Mesenchymal stem cell (in vitro differentiated cells and primary cell): ENCODE measurements at regions not wholly inside any gene's neighbourhood (a gene's known extent, or its start where the extent isn't known, plus 50 kb on each side); places are given as distances from the start of the nearest gene placed in this dataset.
A peak's percentile ranks its signal among the peaks of the same experiment; 100 is the strongest.

ENCODE experiments used
- DNase-seq: peaks from one replicate; pipeline ENCODE4 v3.0.0-alpha.2; 2013
- H2AFZ ChIP-seq: one replicate; pipeline ENCODE4 v1.6.1; 2013; ENCODE audit warnings: low read depth, mild to moderate bottlenecking, control low read depth, inconsistent platforms, low read length, moderate library complexity
- H2AK5ac ChIP-seq: 2 replicates; pipeline ENCODE4 v1.6.1; 2013; ENCODE audit warnings: low read length, moderate library complexity, mild to moderate bottlenecking, inconsistent platforms; ENCODE audit not compliant: severe bottlenecking
- H2BK120ac ChIP-seq: one replicate; pipeline ENCODE4 v1.6.1; 2013; ENCODE audit warnings: low read depth, mild to moderate bottlenecking, inconsistent platforms, low read length, moderate library complexity
- H2BK12ac ChIP-seq, 2 experiments: one replicate each; pipeline ENCODE4 v1.6.1; 2013; ENCODE audit warnings: inconsistent platforms in 2 of 2, low read length in 2 of 2, mild to moderate bottlenecking in 2 of 2, moderate library complexity in 2 of 2, control low read depth in 1 of 2
- H2BK15ac ChIP-seq: one replicate; pipeline ENCODE4 v1.6.1; 2013; ENCODE audit warnings: mild to moderate bottlenecking, low read depth, inconsistent platforms; ENCODE audit not compliant: poor library complexity, severe bottlenecking
- H2BK5ac ChIP-seq: 2 replicates; pipeline ENCODE4 v1.6.1; 2013; ENCODE audit warnings: low read depth, mild to moderate bottlenecking, low read length, control low read depth, inconsistent platforms; ENCODE audit not compliant: poor library complexity, severe bottlenecking
- H3K14ac ChIP-seq, 2 experiments: one replicate each; pipeline ENCODE4 v1.6.1; 2013; ENCODE audit warnings: inconsistent platforms in 2 of 2, low read length in 2 of 2, control low read depth in 1 of 2, mild to moderate bottlenecking in 1 of 2, moderate library complexity in 1 of 2
- H3K18ac ChIP-seq, 2 experiments: one replicate each; pipeline ENCODE4 v1.6.1; 2013; ENCODE audit warnings: inconsistent platforms in 2 of 2, low read length in 2 of 2, control low read depth in 1 of 2, low read depth in 1 of 2, mild to moderate bottlenecking in 1 of 2
- H3K23ac ChIP-seq, 2 experiments: one replicate each; pipeline ENCODE4 v1.6.1; 2013; ENCODE audit warnings: inconsistent platforms in 2 of 2, low read length in 2 of 2, mild to moderate bottlenecking in 2 of 2, moderate library complexity in 2 of 2, control low read depth in 1 of 2
- H3K27ac ChIP-seq: 2 replicates; pipeline ENCODE4 v1.5.1; 2013; ENCODE audit warnings: mild to moderate bottlenecking, moderate library complexity, low read length, control low read depth, inconsistent platforms; ENCODE audit not compliant: poor library complexity, severe bottlenecking
- H3K27me3 ChIP-seq, 2 experiments: 2 replicates each; pipeline versions ENCODE4 v1.6.1 to v1.7.0; 2013; ENCODE audit warnings: low read length in 2 of 2, mild to moderate bottlenecking in 2 of 2, moderate library complexity in 2 of 2, control low read depth in 1 of 2, inconsistent platforms in 1 of 2; ENCODE audit not compliant: control insufficient read depth in 1 of 2, insufficient read depth in 1 of 2
- H3K36me3 ChIP-seq, 2 experiments: 2 replicates each; pipeline versions ENCODE4 v1.6.1 to v1.7.0; 2013; ENCODE audit warnings: low read length in 2 of 2, control low read depth in 1 of 2, inconsistent platforms in 1 of 2, low read depth in 1 of 2, mild to moderate bottlenecking in 1 of 2; ENCODE audit not compliant: insufficient read depth in 2 of 2, control insufficient read depth in 1 of 2
- H3K4ac ChIP-seq, 2 experiments: one replicate each; pipeline ENCODE4 v1.6.1; 2013; ENCODE audit warnings: inconsistent platforms in 2 of 2, low read length in 2 of 2, mild to moderate bottlenecking in 2 of 2, moderate library complexity in 2 of 2, control low read depth in 1 of 2, low read depth in 1 of 2
- H3K4me1 ChIP-seq: 2 replicates; pipeline ENCODE4 v1.6.1; 2013; ENCODE audit warnings: low read depth, low read length, control low read depth; ENCODE audit not compliant: control insufficient read depth, insufficient read depth
- H3K4me2 ChIP-seq: 2 replicates; pipeline ENCODE4 v1.6.1; 2013; ENCODE audit warnings: low read length, mild to moderate bottlenecking, inconsistent platforms; ENCODE audit not compliant: poor library complexity, severe bottlenecking
- H3K4me3 ChIP-seq, 2 experiments: 2 replicates each; pipeline versions ENCODE4 v1.5.1 to v1.7.0; 2013; ENCODE audit warnings: low read length in 2 of 2, mild to moderate bottlenecking in 2 of 2, control low read depth in 1 of 2, low read depth in 1 of 2; ENCODE audit not compliant: insufficient read depth in 1 of 2
- H3K79me1 ChIP-seq: replicated peaks from 2 replicates; pipeline ENCODE4 v1.6.1; 2013; ENCODE audit warnings: mild to moderate bottlenecking, control low read depth, low read length, inconsistent platforms; ENCODE audit not compliant: poor library complexity, severe bottlenecking
- H3K9ac ChIP-seq: 2 replicates; pipeline ENCODE4 v1.7.0; 2013; ENCODE audit warnings: mild to moderate bottlenecking, low read length, moderate library complexity
- H3K9me3 ChIP-seq: 2 replicates; pipeline ENCODE4 v1.7.0; 2013; ENCODE audit warnings: mild to moderate bottlenecking, low read length; ENCODE audit not compliant: control insufficient read depth
- H4K8ac ChIP-seq: one replicate; pipeline ENCODE4 v1.6.1; 2013; ENCODE audit warnings: inconsistent platforms, mild to moderate bottlenecking, low read length, moderate library complexity
- H4K91ac ChIP-seq: one replicate; pipeline ENCODE4 v1.6.1; 2013; ENCODE audit warnings: mild to moderate bottlenecking, low read length, inconsistent platforms
- WGBS: methylation state at CpG from one replicate; pipeline ENCODE4 v1.1.7; 2013; ENCODE audit warnings: mixed read lengths; 5-methylcytosine and 5-hydroxymethylcytosine counted together

- Histone ChIP-seq H3K9me3 (no peaks in the 10 kb centered on the region), H3K27ac (no peak overlapping the region), H4K91ac (no peak overlapping the region), H2AFZ (no peak overlapping the region), H3K9ac (no peak overlapping the region), H3K23ac (no peak overlapping the region), H2BK5ac (no peak overlapping the region), H3K14ac (no peak overlapping the region), H2AK5ac (no peak overlapping the region), H3K27me3 (no peaks in the 10 kb centered on the region), H2BK120ac (no peak overlapping the region), H3K4ac (no peak overlapping the region), H3K4me3 (no peak overlapping the region), H3K4me1 (no peaks in the 10 kb centered on the region), H2BK12ac (no peak overlapping the region), H3K18ac (no peak overlapping the region), H3K36me3 (no peaks in the 10 kb centered on the region), H4K8ac (no peak overlapping the region), H2BK15ac (no peak overlapping the region), H3K79me1 (no peaks in the 10 kb centered on the region), H3K4me2 (no peak overlapping the region)
- no CpG with 5 or more reads among the region's 3 CpGs for WGBS
- no peak for DNase-seq
Observed at GRCh38 chr10:94173594-94173993, 179.9 kb downstream of the PLCE1 start.

GRCh38 chr10:94174838-94175237 is 181.1 kb downstream of the PLCE1 start:
- H2BK15ac ChIP-seq: no peak overlapping the region

GRCh38 chr10:94178475-94179253 is 184.1 kb downstream of the NOC3L start:
- WGBS: 90% methylated on average over 5 of the region's 5 CpGs

More at GRCh38 chr10:94174838-94175237, 181.1 kb downstream of the PLCE1 start:
- no peak for DNase-seq
- Histone ChIP-seq H3K14ac (no peak overlapping the region), H2BK5ac (no peak overlapping the region), H3K27ac (no peak overlapping the region), H3K4me2 (no peak overlapping the region), H2AK5ac (no peak overlapping the region), H3K18ac (no peak overlapping the region), H4K8ac (no peak overlapping the region), H2AFZ (no peak overlapping the region), H3K9me3 (no peaks in the 10 kb centered on the region), H3K27me3 (no peaks in the 10 kb centered on the region), H3K79me1 (no peaks in the 10 kb centered on the region), H4K91ac (no peak overlapping the region), H3K4ac (no peak overlapping the region), H3K4me1 (peaks cover 2% of the 10 kb centered on the region), H3K36me3 (no peaks in the 10 kb centered on the region), H3K9ac (no peak overlapping the region), H3K23ac (no peak overlapping the region), H3K4me3 (no peak overlapping the region), H2BK120ac (no peak overlapping the region), H2BK12ac (no peak overlapping the region)

GRCh38 chr10:94180576-94180975 is 182.2 kb downstream of the NOC3L start:
- peak overlapping the region in 1 of 2 experiments; percentile 35 for H2BK12ac ChIP-seq
- H3K4me2 ChIP-seq: no peak overlapping the region
- H2AK5ac ChIP-seq: no peak overlapping the region
- no peaks in the 10 kb centered on the region for H3K27me3 ChIP-seq
- no peak overlapping the region for H2BK120ac ChIP-seq
- H4K8ac ChIP-seq: no peak overlapping the region
- H3K4ac ChIP-seq: no peak overlapping the region
- H3K18ac ChIP-seq: no peak overlapping the region
- no peaks in the 10 kb centered on the region for H3K9me3 ChIP-seq
- H3K27ac ChIP-seq: no peak overlapping the region
- no peak overlapping the region for H2AFZ ChIP-seq
- H3K36me3 ChIP-seq: no peaks in the 10 kb centered on the region
- peaks cover 6% of the 10 kb centered on the region for H3K4me1 ChIP-seq
- H3K9ac ChIP-seq: no peak overlapping the region
- no peak overlapping the region for H3K23ac ChIP-seq
- no peak overlapping the region for H4K91ac ChIP-seq
- H3K14ac ChIP-seq: no peak overlapping the region
- H3K4me3 ChIP-seq: no peak overlapping the region
- H2BK5ac ChIP-seq: no peak overlapping the region
- DNase-seq: no peak
- H2BK15ac ChIP-seq: no peak overlapping the region
- 90% methylated on average over 2 of the region's 2 CpGs for WGBS
- H3K79me1 ChIP-seq: no peaks in the 10 kb centered on the region

More at GRCh38 chr10:94178475-94179253, 184.1 kb downstream of the NOC3L start:
- Histone ChIP-seq H3K4me3 (no peak overlapping the region), H3K9ac (no peak overlapping the region), H2BK12ac (peak overlapping the region in 1 of 2 experiments; percentile 74), H2BK5ac (no peak overlapping the region), H2BK120ac (no peak overlapping the region), H4K8ac (no peak overlapping the region), H3K79me1 (no peaks in the 10 kb centered on the region), H3K36me3 (no peaks in the 10 kb centered on the region), H3K23ac (no peak overlapping the region), H3K27me3 (no peaks in the 10 kb centered on the region), H3K14ac (no peak overlapping the region), H3K4me2 (no peak overlapping the region), H3K27ac (no peak overlapping the region), H4K91ac (no peak overlapping the region), H2BK15ac (no peak overlapping the region), H2AK5ac (no peak overlapping the region), H3K4ac (no peak overlapping the region), H3K9me3 (no peaks in the 10 kb centered on the region), H2AFZ (no peak overlapping the region), H3K4me1 (peaks cover 3% of the 10 kb centered on the region), H3K18ac (no peak overlapping the region)
- no peak for DNase-seq
